ENCODE measurements at regions not wholly inside any gene's neighbourhood (a gene's known extent, or its start where the extent isn't known, plus 50 kb on each side); places are given as distances from the start of the nearest gene placed in this dataset.

DNA sequence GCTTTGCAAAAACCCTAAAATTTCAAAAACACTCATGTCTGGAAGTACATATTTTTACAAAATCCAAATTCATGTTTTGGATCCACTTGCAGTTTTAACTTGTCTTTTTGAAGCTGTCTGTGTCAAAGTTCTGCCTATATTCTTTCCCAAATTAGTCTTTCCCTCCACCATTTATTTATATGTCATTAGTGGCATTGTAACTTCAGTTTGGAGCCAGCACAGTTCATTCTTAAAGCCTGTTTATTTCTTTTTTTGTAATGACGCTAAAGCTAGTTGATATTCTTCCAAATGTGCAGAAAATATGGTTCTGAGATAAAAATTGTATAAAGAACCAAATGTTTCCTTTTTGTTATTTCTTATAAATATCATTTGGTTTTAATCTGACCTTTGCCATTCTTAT lies 2039.3 kb downstream of the OLFM4 start:
- no peak overlapping the region for H3K4me2 ChIP-seq
- WGBS (ENCODE audit: low lambda C conversion rate, missing lambda C conversion rate) = 95% methylated on average over 1 of the region's 1 CpG
- no peak for DNase-seq (ENCODE audit: low spot score)
- no peaks in the 10 kb centered on the region for H3K36me3 ChIP-seq (replicated peaks; ENCODE audit: insufficient read depth, low read depth)
- H3K27ac ChIP-seq = no peak overlapping the region
- H2AFZ ChIP-seq = no peak overlapping the region
- no peaks in the 10 kb centered on the region for H4K20me1 ChIP-seq (ENCODE audit: insufficient read depth, poor library complexity, severe bottlenecking)
- no peaks in the 10 kb centered on the region for H3K9me3 ChIP-seq (ENCODE audit: low read depth)
- TF ChIP-seq EZH2 (IDR thresholded peaks at IDR 0.05; ENCODE audit: borderline replicate concordance) = no peak
- TF ChIP-seq, protein P1, sequence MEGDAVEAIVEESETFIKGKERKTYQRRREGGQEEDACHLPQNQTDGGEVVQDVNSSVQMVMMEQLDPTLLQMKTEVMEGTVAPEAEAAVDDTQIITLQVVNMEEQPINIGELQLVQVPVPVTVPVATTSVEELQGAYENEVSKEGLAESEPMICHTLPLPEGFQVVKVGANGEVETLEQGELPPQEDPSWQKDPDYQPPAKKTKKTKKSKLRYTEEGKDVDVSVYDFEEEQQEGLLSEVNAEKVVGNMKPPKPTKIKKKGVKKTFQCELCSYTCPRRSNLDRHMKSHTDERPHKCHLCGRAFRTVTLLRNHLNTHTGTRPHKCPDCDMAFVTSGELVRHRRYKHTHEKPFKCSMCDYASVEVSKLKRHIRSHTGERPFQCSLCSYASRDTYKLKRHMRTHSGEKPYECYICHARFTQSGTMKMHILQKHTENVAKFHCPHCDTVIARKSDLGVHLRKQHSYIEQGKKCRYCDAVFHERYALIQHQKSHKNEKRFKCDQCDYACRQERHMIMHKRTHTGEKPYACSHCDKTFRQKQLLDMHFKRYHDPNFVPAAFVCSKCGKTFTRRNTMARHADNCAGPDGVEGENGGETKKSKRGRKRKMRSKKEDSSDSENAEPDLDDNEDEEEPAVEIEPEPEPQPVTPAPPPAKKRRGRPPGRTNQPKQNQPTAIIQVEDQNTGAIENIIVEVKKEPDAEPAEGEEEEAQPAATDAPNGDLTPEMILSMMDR (IDR thresholded peaks at IDR 0.05; ENCODE audit: poor library complexity) = no peak
- H3K4me3 ChIP-seq = no peak overlapping the region
- H3K9me2 ChIP-seq (replicated peaks; ENCODE audit: insufficient read depth) = no peaks in the 10 kb centered on the region
- H3K79me2 ChIP-seq = no peaks in the 10 kb centered on the region
- no peaks in the 10 kb centered on the region for H3K4me1 ChIP-seq (ENCODE audit: insufficient read depth)
- no peaks in the 10 kb centered on the region for H3K27me3 ChIP-seq

DNA sequence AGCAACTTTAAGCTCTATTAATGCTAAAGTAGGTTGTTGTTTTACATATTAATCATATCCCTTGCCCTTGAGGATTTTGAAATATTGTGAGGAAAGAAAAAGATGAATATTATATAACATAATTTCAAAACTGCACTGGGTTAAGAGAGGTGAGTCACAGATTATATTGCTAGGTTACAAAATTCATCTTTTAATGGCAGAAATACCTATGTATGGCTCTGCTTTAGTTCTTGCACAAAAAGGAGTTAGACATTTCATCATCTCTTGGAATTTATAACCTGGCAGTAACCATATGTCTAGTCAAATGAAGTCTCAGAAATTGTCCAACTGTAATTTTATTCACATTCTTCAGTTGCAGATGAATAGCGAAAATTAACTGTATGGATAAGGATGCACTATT lies 2041.1 kb downstream of the OLFM4 start:
- 94% methylated on average over 1 of the region's 1 CpG for WGBS (ENCODE audit: low lambda C conversion rate, missing lambda C conversion rate)
- H3K4me2 ChIP-seq = no peak overlapping the region
- no peak overlapping the region for H2AFZ ChIP-seq
- H3K9me2 ChIP-seq (replicated peaks; ENCODE audit: insufficient read depth) = no peaks in the 10 kb centered on the region
- no peaks in the 10 kb centered on the region for H4K20me1 ChIP-seq (ENCODE audit: insufficient read depth, poor library complexity, severe bottlenecking)
- H3K4me3 ChIP-seq = no peak overlapping the region
- no peaks in the 10 kb centered on the region for H3K27me3 ChIP-seq
- no peaks in the 10 kb centered on the region for H3K9me3 ChIP-seq (ENCODE audit: low read depth)
- H3K27ac ChIP-seq = no peak overlapping the region
- TF ChIP-seq EZH2phosphoT487 (IDR thresholded peaks at IDR 0.05; ENCODE audit: low read depth, severe bottlenecking, unreplicated experiment) (no peak), EZH2 (IDR thresholded peaks at IDR 0.05; ENCODE audit: borderline replicate concordance) (no peak)
- TF ChIP-seq, protein P1 (IDR thresholded peaks at IDR 0.05; ENCODE audit: poor library complexity) = no peak
- H3K79me2 ChIP-seq = no peaks in the 10 kb centered on the region
- H3K36me3 ChIP-seq (replicated peaks; ENCODE audit: insufficient read depth, low read depth) = no peaks in the 10 kb centered on the region
- no peaks in the 10 kb centered on the region for H3K4me1 ChIP-seq (ENCODE audit: insufficient read depth)
- no peak for DNase-seq (ENCODE audit: low spot score)

DNA sequence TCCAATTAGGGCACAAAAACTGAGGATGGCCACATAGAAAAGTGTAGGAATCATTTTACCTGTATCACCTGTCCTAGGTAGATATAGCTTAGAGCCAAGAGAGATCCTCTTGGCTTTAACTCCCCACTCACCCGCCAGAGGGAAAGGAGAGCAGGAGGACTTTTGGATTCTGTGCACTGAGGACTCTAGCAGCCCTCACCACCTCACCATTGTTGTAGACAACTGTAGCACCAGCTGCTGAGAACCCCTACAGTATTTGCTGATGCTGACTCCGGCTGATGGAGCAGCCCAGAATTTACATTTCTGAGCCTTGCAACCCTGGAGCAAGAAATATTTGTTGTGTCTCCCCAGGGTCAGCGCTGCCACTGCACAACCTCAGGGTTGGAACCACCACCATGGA lies 2044.4 kb downstream of the OLFM4 start:
- TF ChIP-seq, protein P1 (IDR thresholded peaks at IDR 0.05; ENCODE audit: poor library complexity) = no peak
- TF ChIP-seq EZH2phosphoT487 (IDR thresholded peaks at IDR 0.05; ENCODE audit: low read depth, severe bottlenecking, unreplicated experiment) (no peak), EZH2 (IDR thresholded peaks at IDR 0.05; ENCODE audit: borderline replicate concordance) (no peak)
- Histone ChIP-seq H3K9me3 (ENCODE audit: low read depth) (no peaks in the 10 kb centered on the region), H3K27me3 (no peaks in the 10 kb centered on the region), H3K4me2 (no peak overlapping the region), H2AFZ (no peak overlapping the region), H3K79me2 (no peaks in the 10 kb centered on the region), H3K4me1 (ENCODE audit: insufficient read depth) (no peaks in the 10 kb centered on the region), H3K9me2 (replicated peaks; ENCODE audit: insufficient read depth) (no peaks in the 10 kb centered on the region), H4K20me1 (ENCODE audit: insufficient read depth, poor library complexity, severe bottlenecking) (no peaks in the 10 kb centered on the region), H3K36me3 (replicated peaks; ENCODE audit: insufficient read depth, low read depth) (no peaks in the 10 kb centered on the region), H3K4me3 (no peak overlapping the region), H3K27ac (no peak overlapping the region)
- WGBS (ENCODE audit: low lambda C conversion rate, missing lambda C conversion rate) = 94% methylated on average over 3 of the region's 3 CpGs
- DNase-seq (ENCODE audit: low spot score) = no peak

DNA sequence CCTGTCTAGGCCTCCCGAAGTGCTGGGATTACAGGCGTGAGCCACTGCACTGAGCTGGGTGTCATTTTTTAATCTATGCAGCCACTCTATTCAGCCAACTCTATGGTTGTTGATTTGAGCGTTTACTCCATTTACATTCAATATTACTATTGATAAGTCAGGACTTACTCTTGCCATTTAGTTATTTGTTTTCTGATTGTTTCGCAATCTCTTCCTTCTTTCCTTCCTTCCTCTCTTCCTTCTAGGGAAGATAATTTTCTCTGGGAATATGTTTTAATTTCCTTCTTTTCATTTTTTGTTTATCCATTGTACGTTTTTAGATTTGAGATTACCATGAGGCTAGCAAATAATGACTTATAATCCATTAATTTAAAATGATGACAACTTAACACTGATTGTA lies 2056.0 kb downstream of the OLFM4 start:
- H3K4me3 ChIP-seq = no peak overlapping the region
- TF ChIP-seq EZH2 (IDR thresholded peaks at IDR 0.05; ENCODE audit: borderline replicate concordance) = no peak
- no peak for TF ChIP-seq EZH2phosphoT487 (IDR thresholded peaks at IDR 0.05; ENCODE audit: low read depth, severe bottlenecking, unreplicated experiment)
- TF ChIP-seq, protein P1 (IDR thresholded peaks at IDR 0.05; ENCODE audit: poor library complexity) = no peak
- no peaks in the 10 kb centered on the region for H3K36me3 ChIP-seq (replicated peaks; ENCODE audit: insufficient read depth, low read depth)
- H3K27ac ChIP-seq = no peak overlapping the region
- no peak overlapping the region for H2AFZ ChIP-seq
- no peaks in the 10 kb centered on the region for H3K79me2 ChIP-seq
- no peaks in the 10 kb centered on the region for H3K9me2 ChIP-seq (replicated peaks; ENCODE audit: insufficient read depth)
- H3K4me1 ChIP-seq (ENCODE audit: insufficient read depth) = no peaks in the 10 kb centered on the region
- DNase-seq (ENCODE audit: low spot score) = no peak
- no peaks in the 10 kb centered on the region for H3K9me3 ChIP-seq (ENCODE audit: low read depth)
- WGBS (ENCODE audit: low lambda C conversion rate, missing lambda C conversion rate) = 90% methylated on average over 5 of the region's 5 CpGs
- no peak overlapping the region for H3K4me2 ChIP-seq
- no peaks in the 10 kb centered on the region for H4K20me1 ChIP-seq (ENCODE audit: insufficient read depth, poor library complexity, severe bottlenecking)
- H3K27me3 ChIP-seq = no peaks in the 10 kb centered on the region

All from hepatocyte (in vitro differentiated cells).